ENCODE measurements at regions not wholly inside any gene's neighbourhood (a gene's known extent, or its start where the extent isn't known, plus 50 kb on each side); places are given as distances from the start of the nearest gene placed in this dataset.

DNA sequence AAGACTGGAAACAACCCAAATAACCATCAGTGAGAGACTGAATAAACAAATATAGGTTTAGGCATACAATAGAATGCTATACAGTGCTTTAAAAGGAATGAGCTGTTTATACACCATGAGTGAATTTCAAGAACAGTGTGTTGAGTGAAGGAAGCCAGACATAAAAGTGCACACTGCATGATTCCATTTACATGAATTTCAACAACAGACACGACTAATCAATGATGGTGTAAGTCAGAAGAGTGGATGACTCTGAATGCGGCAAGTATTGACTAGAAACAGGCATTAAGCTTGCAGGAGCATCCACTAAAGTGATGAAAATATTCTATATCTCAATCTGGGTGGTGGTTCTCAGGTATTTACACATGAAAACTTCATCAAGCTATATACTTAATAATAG, 142.7 kb upstream of the SLC39A10 start:
- TF ChIP-seq CTCF (IDR thresholded peaks at IDR 0.05): no peak
- TF ChIP-seq EZH2 (IDR thresholded peaks at IDR 0.05; ENCODE audit: borderline replicate concordance, insufficient read depth, low read depth, low read length, poor library complexity, severe bottlenecking): no peak

All from B cell (primary cell).